Activated T-helper 2 cell treated with anti-CD3 and anti-CD28 coated beads, Interferon-gamma antibody, Interleukin-2, Interleukin-4, amounts not matched to agents 10 μg/mL and 5 μg/mL and 100 μg/mL, durations not matched to agents 14 hours and 24 hours and 36 hours (primary cell): ENCODE measurements at regions not wholly inside any gene's neighbourhood (a gene's known extent, or its start where the extent isn't known, plus 50 kb on each side); places are given as distances from the start of the nearest gene placed in this dataset.

ENCODE experiments used
- DNase-seq: peaks from one replicate; pipeline ENCODE4 v3.0.0; 2021; ENCODE audit warnings: low spot score
- H3K27ac Mint-ChIP-seq: one replicate; pipeline ENCODE4 v1.8.0; 2021; ENCODE audit warnings: mixed read lengths
- H3K27me3 Mint-ChIP-seq: one replicate; pipeline ENCODE4 v1.8.0; 2021; ENCODE audit warnings: low read depth, mixed read lengths
- H3K36me3 Mint-ChIP-seq: one replicate; pipeline ENCODE4 v1.8.0; 2021; ENCODE audit warnings: low read depth, mixed read lengths
- H3K4me1 Mint-ChIP-seq: one replicate; pipeline ENCODE4 v1.8.0; 2021; ENCODE audit warnings: low read depth, mixed read lengths
- H3K4me3 Mint-ChIP-seq: one replicate; pipeline ENCODE4 v1.8.0; 2021; ENCODE audit warnings: low read depth, mild to moderate bottlenecking, moderate library complexity, mixed read lengths
- H3K9me3 Mint-ChIP-seq: one replicate; pipeline ENCODE4 v1.8.0; 2021; ENCODE audit warnings: mixed read lengths
- intact Hi-C: fragments of 100-400 bp; cut with micrococcal nuclease; formaldehyde crosslinking; loops from one replicate; pipeline ENCODE4 v1.15.1; 2023

DNA sequence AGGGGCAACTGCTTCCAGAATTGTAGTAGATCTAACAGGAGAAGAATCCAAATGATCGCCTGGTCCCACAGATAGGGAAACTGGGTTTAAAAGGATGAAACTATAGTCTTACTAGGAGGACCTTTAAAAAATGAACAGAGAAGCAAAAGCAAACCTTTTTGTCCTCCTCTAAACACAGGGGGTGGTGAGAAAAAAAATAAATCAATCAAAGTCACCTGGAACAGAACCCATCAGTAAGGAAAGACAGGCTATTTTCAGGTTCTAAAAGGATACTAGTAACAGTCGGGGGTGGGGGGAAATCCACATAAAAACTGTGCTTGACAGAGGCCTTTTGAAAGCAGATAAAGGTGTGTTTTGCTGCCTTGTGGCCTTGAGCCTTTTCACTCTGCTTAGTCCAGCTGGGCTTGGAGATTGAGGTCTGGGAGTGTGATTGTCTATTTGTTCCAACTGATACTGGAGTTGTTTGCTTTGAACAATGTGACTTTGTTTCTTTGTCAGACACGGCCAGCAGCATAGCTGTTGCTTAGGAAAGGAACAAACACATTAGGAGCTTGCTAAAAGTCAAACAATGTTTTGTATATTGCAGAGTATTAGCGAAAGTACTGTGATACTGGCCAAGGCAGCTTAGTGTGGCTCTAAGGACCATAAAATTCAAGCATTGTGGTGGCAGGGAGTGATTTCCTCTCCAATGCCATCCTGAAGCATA is 141.1 kb upstream of the IRF2BP2 start:
- Mint-ChIP-seq H3K4me3 (no peak overlapping the region), H3K27ac (no peak overlapping the region), H3K9me3 (no peaks in the 10 kb centered on the region), H3K36me3 (no peaks in the 10 kb centered on the region), H3K4me1 (peaks cover 5% of the 10 kb centered on the region), H3K27me3 (no peaks in the 10 kb centered on the region)
- intact Hi-C loops: no loop called here
- no peak for DNase-seq

DNA sequence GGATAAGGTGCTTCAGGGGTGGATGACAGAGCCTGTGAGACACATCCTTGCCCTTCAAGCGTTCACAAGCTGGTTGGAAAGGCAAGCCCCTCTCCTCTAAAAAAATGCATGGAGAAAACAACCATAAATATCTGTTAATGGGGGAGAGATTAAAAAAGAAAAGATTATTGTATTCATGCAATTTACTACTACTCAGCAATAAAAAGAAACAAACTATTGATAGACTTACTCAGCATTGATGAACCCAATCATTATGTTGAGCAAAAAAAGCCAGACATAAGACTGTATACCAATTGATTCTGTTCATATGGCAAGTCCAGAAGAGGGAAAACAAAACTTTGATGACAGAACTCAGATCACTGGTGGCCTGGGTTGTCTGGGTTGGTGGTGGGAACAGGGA is 138.7 kb upstream of the IRF2BP2 start:
- no peaks in the 10 kb centered on the region for H3K36me3 Mint-ChIP-seq
- no peak overlapping the region for H3K27ac Mint-ChIP-seq
- H3K9me3 Mint-ChIP-seq: no peaks in the 10 kb centered on the region
- H3K4me1 Mint-ChIP-seq: peaks cover 6% of the 10 kb centered on the region
- peaks cover 1% of the 10 kb centered on the region for H3K27me3 Mint-ChIP-seq
- DNase-seq: no peak
- no peak overlapping the region for H3K4me3 Mint-ChIP-seq
- intact Hi-C loops: no loop called here

DNA sequence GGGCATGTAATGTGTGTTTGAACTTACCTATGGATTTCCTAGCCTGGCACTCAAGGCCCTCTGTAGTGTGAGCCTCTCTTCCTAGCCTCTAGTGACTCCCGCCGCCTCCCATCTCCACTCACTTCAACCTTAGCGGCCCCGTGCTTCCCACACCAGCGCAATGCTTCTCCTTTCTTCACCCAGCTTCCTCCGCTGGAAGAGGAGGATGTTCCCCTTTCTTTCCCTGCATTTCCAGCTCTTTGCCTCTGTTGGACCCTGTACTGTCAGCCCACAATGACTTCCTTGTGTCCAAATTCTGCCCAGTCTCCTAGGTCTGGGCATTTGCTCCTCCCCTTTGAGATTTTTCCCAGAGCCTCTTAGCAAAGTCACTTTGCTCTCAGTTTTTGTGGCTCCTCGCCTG is 138.1 kb upstream of the IRF2BP2 start:
- intact Hi-C loops: no loop called here
- Mint-ChIP-seq H3K4me3 (no peak overlapping the region), H3K4me1 (peaks cover 6% of the 10 kb centered on the region), H3K36me3 (no peaks in the 10 kb centered on the region), H3K27me3 (peaks cover 3% of the 10 kb centered on the region), H3K27ac (no peak overlapping the region), H3K9me3 (no peaks in the 10 kb centered on the region)
- no peak for DNase-seq

DNA sequence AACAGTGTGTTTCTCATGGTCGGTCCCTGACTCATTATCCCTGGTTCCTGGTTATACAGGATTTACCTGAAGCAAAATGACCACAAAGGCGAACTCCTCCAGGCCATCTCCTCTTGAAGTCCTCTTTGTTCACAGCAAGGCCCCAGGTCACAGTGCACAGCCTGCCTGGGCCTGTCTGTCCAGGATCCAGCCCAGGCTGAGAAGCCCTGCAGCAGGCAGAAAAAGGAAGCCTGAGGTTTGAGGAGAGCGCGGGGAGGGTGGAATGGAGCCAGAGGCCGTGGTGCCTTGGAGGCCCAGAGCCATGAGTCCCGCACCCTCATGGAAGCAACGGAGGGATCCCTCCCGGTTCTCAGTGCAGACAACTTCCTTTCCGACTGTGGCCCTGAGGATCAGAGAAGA is 136.8 kb upstream of the IRF2BP2 start:
- no peak overlapping the region for H3K27ac Mint-ChIP-seq
- H3K4me3 Mint-ChIP-seq: no peak overlapping the region
- H3K4me1 Mint-ChIP-seq: peaks cover 6% of the 10 kb centered on the region
- H3K9me3 Mint-ChIP-seq: no peaks in the 10 kb centered on the region
- H3K36me3 Mint-ChIP-seq: no peaks in the 10 kb centered on the region
- DNase-seq: no peak
- intact Hi-C loops: no loop called here
- H3K27me3 Mint-ChIP-seq: peaks cover 3% of the 10 kb centered on the region

DNA sequence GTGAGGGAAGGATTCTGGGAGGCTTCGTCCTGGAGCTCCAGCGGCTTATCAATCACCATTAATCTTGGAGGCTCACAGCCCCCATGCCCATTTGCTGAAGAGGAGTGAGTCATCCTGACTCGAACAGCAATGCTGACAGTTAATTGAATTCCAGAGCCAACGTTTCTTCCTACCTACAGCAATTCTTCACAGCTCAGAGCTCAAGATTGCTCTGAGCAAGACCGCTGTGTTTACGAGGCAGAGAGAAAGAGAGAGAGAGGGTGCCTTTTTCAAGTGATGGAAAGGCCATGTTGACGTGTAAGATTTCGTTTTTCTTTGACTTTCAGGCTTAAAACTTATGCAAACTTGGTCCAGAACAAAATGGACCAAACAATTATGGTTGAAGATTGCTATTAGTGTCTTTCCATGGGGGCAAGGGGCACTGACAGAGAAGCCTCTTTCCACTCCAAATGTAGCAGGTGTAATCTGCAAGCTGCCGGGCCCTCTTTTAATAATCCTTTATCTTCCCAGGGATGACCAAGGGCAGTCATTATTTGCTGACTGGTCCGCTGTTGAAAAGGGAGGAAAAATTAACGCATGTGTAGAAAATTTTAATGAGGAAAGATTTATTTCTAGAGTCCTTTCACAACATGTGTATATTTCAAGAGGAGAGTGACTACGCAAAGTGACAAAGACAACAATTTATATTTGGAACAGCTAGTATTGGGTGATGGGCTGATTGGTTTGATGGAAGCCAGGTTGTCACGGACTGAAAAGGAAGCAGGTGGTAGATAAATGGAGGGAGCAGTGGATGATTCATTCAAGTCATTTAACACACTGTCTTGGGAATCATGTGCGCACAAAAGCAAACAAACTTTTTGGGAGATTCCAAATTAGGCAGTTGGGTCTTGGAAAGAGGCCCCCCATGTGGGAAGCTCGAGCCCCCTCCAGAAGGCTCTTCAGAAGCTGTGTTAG is 136.1 kb upstream of the IRF2BP2 start:
- intact Hi-C loops: no loop called here
- Mint-ChIP-seq H3K27me3 (peaks cover 3% of the 10 kb centered on the region), H3K4me3 (no peak overlapping the region), H3K36me3 (no peaks in the 10 kb centered on the region), H3K27ac (no peak overlapping the region), H3K4me1 (peaks cover 6% of the 10 kb centered on the region), H3K9me3 (no peaks in the 10 kb centered on the region)
- DNase-seq: no peak

DNA sequence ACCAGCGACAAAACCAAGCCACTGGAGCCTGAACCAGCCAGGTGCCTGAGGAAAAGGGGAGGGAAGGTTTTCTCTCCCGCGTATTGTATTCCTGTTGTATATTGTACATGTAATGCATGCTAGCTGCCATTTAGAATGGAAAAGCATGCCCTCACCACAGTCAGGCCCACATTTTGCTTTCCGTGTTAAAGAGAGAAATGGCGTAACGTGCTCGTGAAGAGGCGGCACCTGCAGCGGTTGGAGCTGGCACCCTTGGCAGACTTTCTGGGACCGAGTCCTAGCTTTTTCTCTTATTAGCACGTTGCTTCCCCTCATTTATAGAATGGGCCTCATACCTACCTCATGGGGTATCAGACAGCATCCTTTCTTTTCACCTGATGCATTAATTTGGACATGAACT is 135.3 kb upstream of the IRF2BP2 start:
- peaks cover 3% of the 10 kb centered on the region for H3K27me3 Mint-ChIP-seq
- no peaks in the 10 kb centered on the region for H3K9me3 Mint-ChIP-seq
- peaks cover 6% of the 10 kb centered on the region for H3K4me1 Mint-ChIP-seq
- intact Hi-C loops: no loop called here
- no peaks in the 10 kb centered on the region for H3K36me3 Mint-ChIP-seq
- H3K27ac Mint-ChIP-seq: no peak overlapping the region
- no peak for DNase-seq
- no peak overlapping the region for H3K4me3 Mint-ChIP-seq

DNA sequence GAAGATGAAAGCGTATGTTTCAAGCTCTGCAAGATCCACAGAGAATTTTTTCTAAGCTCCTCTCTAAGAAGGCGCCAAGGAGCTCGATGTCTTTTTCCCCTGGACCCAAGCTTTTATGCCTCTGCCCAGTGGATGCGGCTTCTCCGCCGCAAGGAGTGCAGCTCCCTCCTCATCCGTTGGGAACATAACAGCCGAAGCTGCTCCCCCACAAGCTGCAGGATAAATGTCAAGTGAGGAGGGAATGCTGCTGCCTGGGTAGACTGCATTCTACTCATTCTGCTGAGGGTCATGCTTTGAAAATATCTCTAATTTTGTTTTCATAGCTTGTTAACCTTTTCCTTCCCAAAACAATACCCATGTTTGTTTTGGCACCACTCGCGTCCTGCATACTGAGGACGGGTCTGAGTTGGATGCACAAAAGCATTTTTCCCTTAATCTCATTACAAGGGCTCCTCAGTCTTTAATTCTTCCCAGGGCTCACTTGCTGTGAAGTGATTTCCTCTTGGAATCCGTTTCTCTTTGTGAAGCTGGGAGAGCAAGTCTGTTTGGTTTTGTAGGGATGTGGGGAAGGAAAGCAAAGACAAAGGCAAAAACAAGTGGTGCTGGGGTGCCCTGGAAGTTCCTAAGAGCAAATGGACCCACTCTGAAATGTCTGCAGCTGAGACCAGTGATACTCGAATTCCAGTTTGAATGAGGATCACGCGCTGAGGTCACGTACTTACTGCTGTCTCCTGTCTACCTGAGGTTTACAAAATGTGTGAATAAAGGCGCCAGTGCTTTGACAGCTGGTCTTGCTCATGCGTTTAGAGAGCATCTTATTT is 134.0 kb upstream of the IRF2BP2 start:
- Mint-ChIP-seq H3K9me3 (no peaks in the 10 kb centered on the region), H3K36me3 (no peaks in the 10 kb centered on the region), H3K4me3 (no peak overlapping the region), H3K27ac (no peak overlapping the region), H3K4me1 (peaks cover 6% of the 10 kb centered on the region), H3K27me3 (peaks cover 3% of the 10 kb centered on the region)
- DNase-seq: no peak
- intact Hi-C loops: no loop called here

DNA sequence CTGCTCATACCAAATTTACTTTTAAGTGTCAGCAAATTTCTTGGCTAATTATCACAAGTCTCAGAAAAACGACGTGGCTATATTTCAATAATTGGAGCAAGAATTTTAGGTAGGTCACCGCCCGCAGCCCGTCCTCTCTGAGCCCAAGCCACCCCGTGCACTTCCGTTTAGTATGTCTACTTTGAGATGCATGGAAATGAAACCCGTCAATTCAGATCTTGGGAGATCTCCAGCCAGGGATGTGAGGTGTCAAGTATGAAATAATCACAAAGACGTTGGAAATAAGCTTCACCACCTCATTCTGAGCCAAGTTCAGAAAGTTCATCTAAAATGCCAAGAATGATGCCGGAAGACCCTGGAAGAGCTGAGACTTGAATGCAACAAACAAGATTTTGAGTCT is 132.6 kb upstream of the IRF2BP2 start:
- H3K36me3 Mint-ChIP-seq: no peaks in the 10 kb centered on the region
- H3K4me3 Mint-ChIP-seq: no peak overlapping the region
- peaks cover 1% of the 10 kb centered on the region for H3K4me1 Mint-ChIP-seq
- intact Hi-C loops: no loop called here
- no peaks in the 10 kb centered on the region for H3K9me3 Mint-ChIP-seq
- DNase-seq: no peak
- no peak overlapping the region for H3K27ac Mint-ChIP-seq
- peaks cover 3% of the 10 kb centered on the region for H3K27me3 Mint-ChIP-seq

DNA sequence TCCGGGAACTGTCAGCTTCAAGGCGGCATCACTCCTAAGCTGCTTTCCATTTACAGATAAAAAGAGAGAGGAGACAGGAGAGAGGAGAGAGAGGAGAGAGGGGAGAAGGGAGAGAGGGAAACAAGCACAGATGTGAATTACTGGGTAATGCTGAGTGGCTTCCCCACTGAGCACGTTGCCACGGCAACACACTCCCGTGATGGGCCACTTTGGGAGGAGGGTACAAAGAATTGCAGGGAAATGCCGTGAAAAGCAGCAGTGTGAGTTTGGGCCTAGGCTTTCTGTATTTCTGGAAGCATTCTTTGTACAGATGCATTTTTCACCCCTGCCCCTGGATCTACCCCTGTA is 128.0 kb upstream of the IRF2BP2 start:
- DNase-seq: no peak
- intact Hi-C loops: no loop called here
- H3K4me3 Mint-ChIP-seq: no peak overlapping the region
- no peaks in the 10 kb centered on the region for H3K36me3 Mint-ChIP-seq
- no peak overlapping the region for H3K27ac Mint-ChIP-seq
- peaks cover 13% of the 10 kb centered on the region for H3K4me1 Mint-ChIP-seq
- no peaks in the 10 kb centered on the region for H3K27me3 Mint-ChIP-seq
- H3K9me3 Mint-ChIP-seq: no peaks in the 10 kb centered on the region

DNA sequence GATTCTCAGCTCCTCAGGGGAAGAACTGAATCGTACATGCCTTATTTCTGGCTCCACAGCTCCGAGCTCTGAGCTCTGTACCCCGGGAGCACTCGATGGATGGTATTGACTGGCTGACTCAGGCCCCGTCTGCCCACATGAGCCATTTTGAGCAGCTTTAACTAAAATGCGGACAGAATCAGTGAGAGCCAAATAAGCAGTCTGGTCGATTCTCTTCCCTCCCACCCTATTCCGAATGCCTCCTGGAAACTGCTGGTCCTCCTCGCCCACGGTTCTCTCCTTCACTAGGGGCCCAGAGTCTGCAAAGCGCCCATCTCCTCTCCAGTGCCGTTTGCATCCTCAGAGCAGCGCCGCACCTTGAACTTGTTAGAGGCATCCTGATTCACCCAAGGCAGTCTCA is 125.9 kb upstream of the IRF2BP2 start:
- no peak overlapping the region for H3K27ac Mint-ChIP-seq
- H3K36me3 Mint-ChIP-seq: no peaks in the 10 kb centered on the region
- no peaks in the 10 kb centered on the region for H3K9me3 Mint-ChIP-seq
- no peaks in the 10 kb centered on the region for H3K27me3 Mint-ChIP-seq
- H3K4me1 Mint-ChIP-seq: peaks cover 33% of the 10 kb centered on the region
- H3K4me3 Mint-ChIP-seq: no peak overlapping the region
- intact Hi-C loops: no loop called here
- no peak for DNase-seq

DNA sequence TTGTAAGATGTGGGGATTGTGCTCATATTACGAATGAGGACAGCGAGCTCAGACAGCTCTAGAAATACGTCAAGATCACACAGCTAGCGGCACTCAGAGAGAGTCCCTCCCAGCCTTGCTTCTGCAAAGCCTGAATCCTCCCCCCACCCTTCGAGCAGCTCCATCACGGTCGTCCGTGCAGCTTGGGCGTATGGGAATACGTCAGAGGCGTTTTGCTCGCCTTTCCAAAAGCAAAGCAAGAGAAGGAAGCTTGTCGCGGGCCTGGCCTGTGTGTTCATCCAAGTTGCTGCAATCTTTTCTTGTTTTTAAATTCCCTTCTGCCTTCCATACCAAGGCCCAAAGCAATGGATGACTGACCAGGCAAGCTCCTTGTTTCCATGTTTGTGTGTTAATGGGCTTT is 125.5 kb upstream of the IRF2BP2 start:
- Mint-ChIP-seq H3K4me1 (peaks cover 38% of the 10 kb centered on the region), H3K4me3 (no peak overlapping the region), H3K27me3 (no peaks in the 10 kb centered on the region), H3K36me3 (no peaks in the 10 kb centered on the region), H3K27ac (no peak overlapping the region), H3K9me3 (no peaks in the 10 kb centered on the region)
- no peak for DNase-seq
- intact Hi-C loops: no loop called here

DNA sequence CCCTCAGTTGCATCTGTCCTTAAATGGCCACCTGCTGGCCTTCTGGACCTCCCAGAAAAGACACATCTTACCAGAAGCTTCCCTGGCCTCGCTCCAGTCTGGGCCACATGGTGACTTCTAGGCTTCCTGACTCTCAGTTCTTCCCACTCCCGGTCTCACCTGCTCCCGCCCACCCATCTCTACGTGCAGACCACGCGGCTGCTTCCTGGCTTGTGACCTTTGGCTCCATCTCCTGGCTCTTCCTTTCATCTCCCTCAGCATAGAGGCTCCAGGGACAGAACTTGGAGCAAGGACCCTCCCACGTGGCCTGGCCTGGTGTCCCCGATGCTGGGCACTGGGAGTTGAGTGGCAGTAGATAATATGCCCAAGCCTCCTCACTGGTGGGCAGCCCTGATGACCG is 124.9 kb upstream of the IRF2BP2 start:
- Mint-ChIP-seq H3K9me3 (no peaks in the 10 kb centered on the region), H3K27ac (no peak overlapping the region)
- DNase-seq: no peak

DNA sequence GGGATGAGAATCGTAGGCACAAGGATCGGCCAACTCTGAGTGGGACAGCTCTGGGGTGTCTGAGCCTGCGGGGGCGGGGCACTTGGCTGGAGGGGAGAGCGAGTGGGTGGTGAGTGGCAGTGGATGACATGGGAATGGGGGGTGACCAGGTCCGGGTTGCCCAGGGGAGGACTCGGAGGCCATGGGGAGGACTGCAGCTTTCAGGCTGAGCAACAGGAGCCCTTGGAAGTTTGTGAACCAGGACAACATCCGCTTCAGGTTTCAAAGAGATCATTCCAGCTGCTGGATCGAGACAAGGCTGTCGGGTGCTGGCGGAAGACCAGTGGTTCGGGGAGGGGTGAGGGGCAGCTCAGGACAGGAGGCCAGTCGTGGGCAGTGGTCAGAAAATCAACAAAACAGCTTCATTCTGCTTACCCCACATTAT is 124.4 kb upstream of the IRF2BP2 start:
- intact Hi-C loops: no loop called here
- Mint-ChIP-seq H3K4me3 (no peak overlapping the region), H3K9me3 (no peaks in the 10 kb centered on the region), H3K4me1 (peaks cover 48% of the 10 kb centered on the region), H3K27me3 (no peaks in the 10 kb centered on the region), H3K36me3 (peaks cover 5% of the 10 kb centered on the region), H3K27ac (no peak overlapping the region)
- no peak for DNase-seq

More for the DNA sequence above, 124.9 kb upstream of the IRF2BP2 start:
- Mint-ChIP-seq H3K4me1 (peaks cover 44% of the 10 kb centered on the region), H3K36me3 (peaks cover under 1% of the 10 kb centered on the region), H3K27me3 (no peaks in the 10 kb centered on the region), H3K4me3 (no peak overlapping the region)
- intact Hi-C loops: no loop called here
